ENCODE measurements at regions not wholly inside any gene's neighbourhood (a gene's known extent, or its start where the extent isn't known, plus 50 kb on each side); places are given as distances from the start of the nearest gene placed in this dataset.

DNA sequence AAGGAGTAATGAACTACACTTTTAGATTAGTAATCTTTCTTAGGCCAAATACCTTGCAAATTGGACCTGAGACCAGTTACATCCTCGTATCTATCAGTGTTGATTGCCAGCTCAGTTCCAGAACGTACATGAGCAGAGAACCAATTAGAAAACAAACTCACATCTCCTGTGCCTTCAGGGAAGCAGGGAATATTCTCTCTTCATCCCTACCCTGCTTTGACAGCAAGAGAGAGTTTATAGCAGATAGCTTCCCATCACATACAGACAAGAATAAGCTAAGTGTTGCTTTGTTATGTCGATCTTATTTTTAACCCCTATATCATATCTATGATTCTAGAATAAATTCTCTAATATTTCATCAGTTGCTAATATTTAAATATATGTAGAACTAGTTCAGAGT, 181.8 kb downstream of the DSC3 start (continued):
- TF ChIP-seq, protein P1, sequence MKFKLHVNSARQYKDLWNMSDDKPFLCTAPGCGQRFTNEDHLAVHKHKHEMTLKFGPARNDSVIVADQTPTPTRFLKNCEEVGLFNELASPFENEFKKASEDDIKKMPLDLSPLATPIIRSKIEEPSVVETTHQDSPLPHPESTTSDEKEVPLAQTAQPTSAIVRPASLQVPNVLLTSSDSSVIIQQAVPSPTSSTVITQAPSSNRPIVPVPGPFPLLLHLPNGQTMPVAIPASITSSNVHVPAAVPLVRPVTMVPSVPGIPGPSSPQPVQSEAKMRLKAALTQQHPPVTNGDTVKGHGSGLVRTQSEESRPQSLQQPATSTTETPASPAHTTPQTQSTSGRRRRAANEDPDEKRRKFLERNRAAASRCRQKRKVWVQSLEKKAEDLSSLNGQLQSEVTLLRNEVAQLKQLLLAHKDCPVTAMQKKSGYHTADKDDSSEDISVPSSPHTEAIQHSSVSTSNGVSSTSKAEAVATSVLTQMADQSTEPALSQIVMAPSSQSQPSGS (IDR thresholded peaks at IDR 0.05; ENCODE audit: low read length), result no peak
- TF ChIP-seq CHD1 (IDR thresholded peaks at IDR 0.05; ENCODE audit: low read depth, low read length), result no peak
